Suprapubic skin (tissue), 4 donors: ENCODE measurements at regions not wholly inside any gene's neighbourhood (a gene's known extent, or its start where the extent isn't known, plus 50 kb on each side); places are given as distances from the start of the nearest gene placed in this dataset.

Experiments used
- EP300 ChIP-seq: sonication (generic); formaldehyde crosslinking; IDR thresholded peaks from one replicate; pipeline ENCODE4 v1.6.1; 2017; ENCODE audit warnings: antibody characterized with exemption
- POLR2AphosphoS5 ChIP-seq, 3 donors: sonication (generic); formaldehyde crosslinking; IDR thresholded peaks; one replicate each; pipeline ENCODE4 v1.6.1; 2017; ENCODE audit warnings: antibody characterized with exemption in 3 of 3
- TF ChIP-seq, protein P1 (sequence below), 2 donors: fragments of 200-600 bp in 1 of 2; fragments of 450-650 bp in 1 of 2; sonication (generic) in 1 of 2; IDR thresholded peaks; one replicate each; pipeline ENCODE4 v1.5.1; 2016 to 2019; ENCODE audit warnings: antibody characterized with exemption in 2 of 2, mild to moderate bottlenecking in 1 of 2, moderate library complexity in 1 of 2

DNA sequence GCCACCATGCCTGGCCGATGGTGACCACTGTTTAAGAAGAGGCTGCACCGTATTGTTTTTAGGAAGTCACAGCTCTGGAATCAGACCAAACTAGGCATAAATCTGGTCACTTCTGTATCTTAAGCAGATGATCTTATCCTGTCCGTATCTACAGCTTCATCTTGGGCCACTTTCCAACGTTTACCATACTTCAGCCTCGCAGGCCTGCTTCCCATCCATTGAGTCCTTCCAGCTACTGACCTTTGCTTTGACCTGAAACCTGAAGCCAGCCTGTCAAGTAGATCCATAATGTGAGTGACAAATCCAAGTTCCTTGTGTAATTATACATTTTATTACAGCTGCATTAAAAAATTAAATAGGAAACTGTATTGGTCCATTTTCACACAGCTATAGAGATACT, 1033.0 kb downstream of the CDH11 start:
- TF ChIP-seq POLR2AphosphoS5 (IDR thresholded peaks at IDR 0.05) (no peak), EP300 (no peak)
- TF ChIP-seq, protein P1, sequence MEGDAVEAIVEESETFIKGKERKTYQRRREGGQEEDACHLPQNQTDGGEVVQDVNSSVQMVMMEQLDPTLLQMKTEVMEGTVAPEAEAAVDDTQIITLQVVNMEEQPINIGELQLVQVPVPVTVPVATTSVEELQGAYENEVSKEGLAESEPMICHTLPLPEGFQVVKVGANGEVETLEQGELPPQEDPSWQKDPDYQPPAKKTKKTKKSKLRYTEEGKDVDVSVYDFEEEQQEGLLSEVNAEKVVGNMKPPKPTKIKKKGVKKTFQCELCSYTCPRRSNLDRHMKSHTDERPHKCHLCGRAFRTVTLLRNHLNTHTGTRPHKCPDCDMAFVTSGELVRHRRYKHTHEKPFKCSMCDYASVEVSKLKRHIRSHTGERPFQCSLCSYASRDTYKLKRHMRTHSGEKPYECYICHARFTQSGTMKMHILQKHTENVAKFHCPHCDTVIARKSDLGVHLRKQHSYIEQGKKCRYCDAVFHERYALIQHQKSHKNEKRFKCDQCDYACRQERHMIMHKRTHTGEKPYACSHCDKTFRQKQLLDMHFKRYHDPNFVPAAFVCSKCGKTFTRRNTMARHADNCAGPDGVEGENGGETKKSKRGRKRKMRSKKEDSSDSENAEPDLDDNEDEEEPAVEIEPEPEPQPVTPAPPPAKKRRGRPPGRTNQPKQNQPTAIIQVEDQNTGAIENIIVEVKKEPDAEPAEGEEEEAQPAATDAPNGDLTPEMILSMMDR (IDR thresholded peaks at IDR 0.05), result no peak
